ENCODE measurements at regions not wholly inside any gene's neighbourhood (a gene's known extent, or its start where the extent isn't known, plus 50 kb on each side); places are given as distances from the start of the nearest gene placed in this dataset.

DNA sequence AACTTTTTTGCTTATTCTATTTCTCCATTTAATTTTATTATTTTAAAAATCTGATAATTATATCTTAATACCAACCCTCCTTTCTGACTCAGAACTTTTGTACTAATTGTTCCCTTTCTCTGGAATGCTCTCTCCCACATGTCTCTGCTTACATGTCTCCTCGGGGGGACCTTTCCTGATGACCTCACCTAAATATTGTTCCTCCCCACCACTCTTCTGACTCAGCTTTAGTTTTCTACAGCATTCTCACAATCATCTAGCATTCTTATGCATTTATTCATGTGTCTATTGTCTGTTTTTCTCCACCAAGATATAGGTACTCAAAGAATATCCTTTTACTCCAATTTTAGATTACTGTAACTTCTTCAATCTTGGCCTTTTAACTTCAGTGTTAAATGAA, 128.7 kb downstream of the MSL3 start:
- intact Hi-C loops (cut with micrococcal nuclease; ENCODE audit: unreplicated experiment) = no loop called here
- Histone ChIP-seq H3K4me3 (ENCODE audit: low read depth, low read length, poor library complexity, severe bottlenecking) (no peak overlapping the region), H3K4me2 (ENCODE audit: low read length) (no peak overlapping the region), H3K36me3 (ENCODE audit: insufficient read depth, low read length) (no peaks in the 10 kb centered on the region), H3K79me2 (ENCODE audit: insufficient read depth, low read depth, low read length) (no peaks in the 10 kb centered on the region), H3K4me1 (ENCODE audit: insufficient read depth, low read length, poor library complexity, severe bottlenecking) (no peaks in the 10 kb centered on the region), H3K9me3 (ENCODE audit: low read length) (no peaks in the 10 kb centered on the region), H3K9me2 (ENCODE audit: insufficient read depth, low read length) (no peaks in the 10 kb centered on the region), H4K20me1 (ENCODE audit: insufficient read depth, low read length) (no peaks in the 10 kb centered on the region), H2AFZ (ENCODE audit: low read length) (no peak overlapping the region), H3K27ac (ENCODE audit: low read depth, low read length, poor library complexity, severe bottlenecking) (no peak overlapping the region)
- CTCF ChIA-PET (ENCODE audit: unreplicated experiment) = no interaction called here
- no peak for DNase-seq (ENCODE audit: low spot score)
- no TSS peak for BruUV-seq (replicated peaks)
- POLR2A ChIA-PET = no interaction called here
- TF ChIP-seq CTCF (conservative IDR thresholded peaks at IDR 0.05; ENCODE audit: low read length) (no peak), EZH2phosphoT487 (IDR thresholded peaks at IDR 0.05; ENCODE audit: borderline replicate concordance, low read depth, low read length) (no peak)

- TF ChIP-seq EZH2phosphoT487 (IDR thresholded peaks at IDR 0.05; ENCODE audit: borderline replicate concordance, low read depth, low read length) (no peak), CTCF (conservative IDR thresholded peaks at IDR 0.05; ENCODE audit: low read length) (no peak)
- POLR2A ChIA-PET = no interaction called here
- Histone ChIP-seq H3K4me2 (ENCODE audit: low read length) (no peak overlapping the region), H4K20me1 (ENCODE audit: insufficient read depth, low read length) (no peaks in the 10 kb centered on the region), H3K79me2 (ENCODE audit: insufficient read depth, low read depth, low read length) (no peaks in the 10 kb centered on the region), H3K9me2 (ENCODE audit: insufficient read depth, low read length) (no peaks in the 10 kb centered on the region), H3K36me3 (ENCODE audit: insufficient read depth, low read length) (no peaks in the 10 kb centered on the region), H3K27ac (ENCODE audit: low read depth, low read length, poor library complexity, severe bottlenecking) (no peak overlapping the region), H3K9me3 (ENCODE audit: low read length) (no peaks in the 10 kb centered on the region), H2AFZ (ENCODE audit: low read length) (no peak overlapping the region), H3K4me1 (ENCODE audit: insufficient read depth, low read length, poor library complexity, severe bottlenecking) (no peaks in the 10 kb centered on the region), H3K4me3 (ENCODE audit: low read depth, low read length, poor library complexity, severe bottlenecking) (no peak overlapping the region)
- CTCF ChIA-PET (ENCODE audit: unreplicated experiment) = no interaction called here
- intact Hi-C loops (cut with micrococcal nuclease; ENCODE audit: unreplicated experiment) = no loop called here
- DNase-seq (ENCODE audit: low spot score) = no peak
- BruUV-seq (replicated peaks) = no TSS peak
Observed at GRCh38 chrX:11887175-11887574, 129.1 kb downstream of the MSL3 start.

- Histone ChIP-seq H4K20me1 (ENCODE audit: insufficient read depth, low read length) (no peaks in the 10 kb centered on the region), H2AFZ (ENCODE audit: low read length) (no peak overlapping the region), H3K4me1 (ENCODE audit: insufficient read depth, low read length, poor library complexity, severe bottlenecking) (no peaks in the 10 kb centered on the region), H3K4me3 (ENCODE audit: low read depth, low read length, poor library complexity, severe bottlenecking) (no peak overlapping the region), H3K36me3 (ENCODE audit: insufficient read depth, low read length) (no peaks in the 10 kb centered on the region), H3K9me2 (ENCODE audit: insufficient read depth, low read length) (no peaks in the 10 kb centered on the region), H3K27ac (ENCODE audit: low read depth, low read length, poor library complexity, severe bottlenecking) (no peak overlapping the region), H3K79me2 (ENCODE audit: insufficient read depth, low read depth, low read length) (no peaks in the 10 kb centered on the region), H3K9me3 (ENCODE audit: low read length) (no peaks in the 10 kb centered on the region), H3K4me2 (ENCODE audit: low read length) (no peak overlapping the region)
- no peak for DNase-seq (ENCODE audit: low spot score)
- ChIA-PET CTCF (ENCODE audit: unreplicated experiment) (no interaction called here), POLR2A (no interaction called here)
- BruUV-seq (replicated peaks) = no TSS peak
- no peak for TF ChIP-seq EZH2phosphoT487 (IDR thresholded peaks at IDR 0.05; ENCODE audit: borderline replicate concordance, low read depth, low read length)
- TF ChIP-seq CTCF (conservative IDR thresholded peaks at IDR 0.05; ENCODE audit: low read length) = no peak
- intact Hi-C loops (cut with micrococcal nuclease; ENCODE audit: unreplicated experiment) = no loop called here
Observed at GRCh38 chrX:11888421-11888820, 130.4 kb downstream of the MSL3 start.

Measured in OCI-LY7 (cell line).